ENCODE measurements at regions not wholly inside any gene's neighbourhood (a gene's known extent, or its start where the extent isn't known, plus 50 kb on each side); places are given as distances from the start of the nearest gene placed in this dataset.

- intact Hi-C loops (cut with DNase I; ENCODE audit: low total_unique reads), result loop anchor here (10.0 kb wide), 1 partner anchor 231 kb away; no protein-coding TSS in a partner anchor
Observed at GRCh38 chr13:103145442-103145841, 79.2 kb upstream of the SLC10A2 start.

DNA sequence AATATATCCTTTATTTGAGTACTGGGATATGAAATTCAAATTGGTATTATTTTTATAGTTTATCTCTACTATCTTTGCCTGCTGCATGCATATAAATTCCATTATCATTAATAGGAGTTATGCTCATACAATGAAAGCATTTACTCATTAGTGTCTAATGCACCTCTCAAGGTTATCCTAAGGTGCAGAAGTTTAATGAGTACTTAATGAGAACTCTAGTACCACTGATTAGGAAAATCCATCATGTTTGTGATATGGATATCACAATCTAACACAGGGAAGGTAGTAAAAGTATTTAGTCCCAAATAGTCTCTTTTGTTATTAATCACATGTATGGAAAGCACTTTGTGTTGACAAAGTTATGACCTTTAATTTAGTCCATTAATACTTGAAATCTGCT is 77.2 kb upstream of the SLC10A2 start:
- no peak overlapping the region for H3K4me3 ChIP-seq (ENCODE audit: low read depth, poor library complexity, severe bottlenecking)
- TF ChIP-seq, protein P1, sequence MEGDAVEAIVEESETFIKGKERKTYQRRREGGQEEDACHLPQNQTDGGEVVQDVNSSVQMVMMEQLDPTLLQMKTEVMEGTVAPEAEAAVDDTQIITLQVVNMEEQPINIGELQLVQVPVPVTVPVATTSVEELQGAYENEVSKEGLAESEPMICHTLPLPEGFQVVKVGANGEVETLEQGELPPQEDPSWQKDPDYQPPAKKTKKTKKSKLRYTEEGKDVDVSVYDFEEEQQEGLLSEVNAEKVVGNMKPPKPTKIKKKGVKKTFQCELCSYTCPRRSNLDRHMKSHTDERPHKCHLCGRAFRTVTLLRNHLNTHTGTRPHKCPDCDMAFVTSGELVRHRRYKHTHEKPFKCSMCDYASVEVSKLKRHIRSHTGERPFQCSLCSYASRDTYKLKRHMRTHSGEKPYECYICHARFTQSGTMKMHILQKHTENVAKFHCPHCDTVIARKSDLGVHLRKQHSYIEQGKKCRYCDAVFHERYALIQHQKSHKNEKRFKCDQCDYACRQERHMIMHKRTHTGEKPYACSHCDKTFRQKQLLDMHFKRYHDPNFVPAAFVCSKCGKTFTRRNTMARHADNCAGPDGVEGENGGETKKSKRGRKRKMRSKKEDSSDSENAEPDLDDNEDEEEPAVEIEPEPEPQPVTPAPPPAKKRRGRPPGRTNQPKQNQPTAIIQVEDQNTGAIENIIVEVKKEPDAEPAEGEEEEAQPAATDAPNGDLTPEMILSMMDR (IDR thresholded peaks at IDR 0.05), result no peak
- no peak for TF ChIP-seq POLR2A (IDR thresholded peaks at IDR 0.05)
- no peak for DNase-seq (ENCODE audit: low spot score in 2 of 2)
- intact Hi-C loops (cut with DNase I; ENCODE audit: low total_unique reads), result loop anchor here (10.0 kb wide), 1 partner anchor 229 kb away; no protein-coding TSS in a partner anchor

More at GRCh38 chr13:103145442-103145841, 79.2 kb upstream of the SLC10A2 start:
- TF ChIP-seq, protein P1 (IDR thresholded peaks at IDR 0.05), result no peak
- no peak for TF ChIP-seq POLR2A (IDR thresholded peaks at IDR 0.05)
- no peak overlapping the region for H3K4me3 ChIP-seq (ENCODE audit: low read depth, poor library complexity, severe bottlenecking)
- DNase-seq (ENCODE audit: low spot score in 2 of 2), result no peak
- WGBS, 2 donors, result 92 to 94% methylated on average over 1 of the region's 1 CpG

DNA sequence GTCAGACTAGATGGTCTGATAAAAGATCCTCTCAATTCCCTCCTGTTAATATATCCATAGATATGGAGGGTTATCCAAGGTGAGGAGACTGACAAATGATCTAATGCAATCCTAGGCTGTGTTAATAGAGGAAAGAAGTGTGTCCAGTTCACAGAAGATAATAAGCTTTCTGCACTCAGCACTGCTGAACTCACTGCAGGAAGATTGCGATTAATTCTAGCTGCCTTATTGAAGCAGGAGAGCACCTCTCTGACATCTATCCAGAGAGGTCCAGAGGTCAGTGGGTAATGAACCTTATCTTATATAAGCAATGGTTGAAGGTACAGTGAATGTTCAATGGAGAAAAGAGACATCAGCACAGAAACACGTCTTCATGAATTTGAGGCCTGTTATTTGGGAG is 75.9 kb upstream of the SLC10A2 start:
- intact Hi-C loops (cut with DNase I; ENCODE audit: low total_unique reads), result loop anchor here (10.0 kb wide), 1 partner anchor 227 kb away; no protein-coding TSS in a partner anchor

DNA sequence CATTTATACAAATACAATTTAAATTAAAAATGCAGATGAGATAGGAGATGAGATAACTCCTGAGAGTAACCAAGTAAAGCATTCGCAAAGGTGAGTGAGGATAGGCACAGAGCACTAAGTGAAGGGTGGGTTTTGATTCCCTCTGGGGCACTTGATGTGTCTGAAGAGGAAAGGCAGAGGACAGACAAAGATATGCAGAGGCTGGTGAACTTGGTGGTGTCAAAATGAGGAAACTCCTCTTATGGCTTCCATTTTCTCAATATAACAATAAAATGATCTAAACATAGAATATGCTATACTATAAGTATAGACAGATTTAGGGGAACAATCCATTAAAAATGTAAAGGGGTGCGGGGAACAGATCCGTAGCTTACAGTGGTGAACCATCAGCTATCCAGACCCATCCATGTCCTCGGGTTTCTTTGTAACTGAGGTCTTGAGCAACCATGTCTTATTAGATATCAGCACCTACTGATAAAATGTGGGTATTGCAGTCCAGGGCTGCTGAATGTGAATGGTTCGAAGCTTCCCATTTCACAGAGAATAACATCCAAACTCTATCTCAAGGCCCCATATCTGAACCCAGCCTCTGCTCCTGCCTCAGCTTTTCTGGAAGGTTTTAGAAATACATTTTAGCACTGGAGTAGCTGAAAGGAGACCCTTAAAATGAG is 73.9 kb upstream of the SLC10A2 start:
- WGBS, 2 donors, result 53% methylated on average over 5 of the region's 5 CpGs
- TF ChIP-seq, protein P1 (IDR thresholded peaks at IDR 0.05), result no peak
- TF ChIP-seq POLR2A (IDR thresholded peaks at IDR 0.05), result no peak
- DNase-seq (ENCODE audit: low spot score in 2 of 2), result no peak
- no peak overlapping the region for H3K4me3 ChIP-seq (ENCODE audit: low read depth, poor library complexity, severe bottlenecking)
- intact Hi-C loops (cut with DNase I; ENCODE audit: low total_unique reads), result loop anchor here (10.0 kb wide), 1 partner anchor 225 kb away; no protein-coding TSS in a partner anchor

More for the DNA sequence above, 75.9 kb upstream of the SLC10A2 start:
- no peak overlapping the region for H3K4me3 ChIP-seq (ENCODE audit: low read depth, poor library complexity, severe bottlenecking)
- TF ChIP-seq, protein P1 (IDR thresholded peaks at IDR 0.05), result no peak
- no peak for TF ChIP-seq POLR2A (IDR thresholded peaks at IDR 0.05)
- 88 to 89% methylated on average over 2 of the region's 2 CpGs for WGBS, 2 donors
- DNase-seq (ENCODE audit: low spot score in 2 of 2), result no peak

- no peak overlapping the region for H3K4me3 ChIP-seq (ENCODE audit: low read depth, poor library complexity, severe bottlenecking)
- WGBS, 2 donors, result 49 to 56% methylated on average over 2 of the region's 2 CpGs
- DNase-seq (ENCODE audit: low spot score in 2 of 2), result no peak
- TF ChIP-seq, protein P1 (IDR thresholded peaks at IDR 0.05), result no peak
- TF ChIP-seq POLR2A (IDR thresholded peaks at IDR 0.05), result no peak
- intact Hi-C loops (cut with DNase I; ENCODE audit: low total_unique reads), result no loop called here
Observed at GRCh38 chr13:103134271-103134670, 68.1 kb upstream of the SLC10A2 start.

Data from lower leg skin (tissue), 4 donors.